AG04449 (cell line): ENCODE measurements at regions not wholly inside any gene's neighbourhood (a gene's known extent, or its start where the extent isn't known, plus 50 kb on each side); places are given as distances from the start of the nearest gene placed in this dataset.

Source experiments
- CTCF ChIA-PET: fragments of 350-600 bp; formaldehyde crosslinking; extraction: SDS; loops from one replicate; lab custom pipeline; 2021; ENCODE audit warnings: antibody characterized with exemption; lab: Yijun Ruan, JAX
- POLR2A ChIA-PET: fragments of 400-600, 350-600 bp; formaldehyde crosslinking; extraction: SDS; loops from one replicate; lab custom pipeline; 2020; ENCODE audit warnings: antibody characterized with exemption, inconsistent platforms; lab: Yijun Ruan, JAX
- DNase-seq: peaks from one replicate; pipeline ENCODE4 v3.0.0-alpha.2; 2010; ENCODE audit warnings: low read depth, low spot score
- H3K4me3 ChIP-seq: 2 replicates; pipeline ENCODE4 v1.5.1; 2011; ENCODE audit warnings: low read depth, mild to moderate bottlenecking, control low read depth, low read length
- CTCF ChIP-seq: IDR thresholded peaks from one replicate; pipeline ENCODE4 v1.5.1; 2011; ENCODE audit warnings: mild to moderate bottlenecking, moderate library complexity, low read length, control low read depth, inconsistent platforms; ENCODE audit not compliant: insufficient read depth; ENCODE audit errors: missing control alignments

GRCh38 chr4:112859456-112860184 is 189.8 kb upstream of the ANK2 start:
- CTCF ChIA-PET = interaction anchor here (0.9 to 1.8 kb wide), 4 partner anchors 43 to 93 kb away, joined by 3 to 7 read pairs (median 4); no protein-coding TSS in a partner anchor
- no peak for DNase-seq

GRCh38 chr4:112860830-112861690 is 188.4 kb upstream of the ANK2 start:
- POLR2A ChIA-PET = no interaction called here
- CTCF ChIA-PET = interaction anchor here (0.7 to 1.8 kb wide), 2 partner anchors 77 to 82 kb away, joined by 3 to 7 read pairs; no protein-coding TSS in a partner anchor
- TF ChIP-seq CTCF = no peak
- H3K4me3 ChIP-seq = no peak overlapping the region
- no peak for DNase-seq

More at GRCh38 chr4:112859456-112860184, 189.8 kb upstream of the ANK2 start:
- POLR2A ChIA-PET = no interaction called here
- H3K4me3 ChIP-seq = no peak overlapping the region
- no peak for TF ChIP-seq CTCF

GRCh38 chr4:112861691-112862674 is 187.5 kb upstream of the ANK2 start:
- DNase-seq = no peak
- POLR2A ChIA-PET = no interaction called here
- no peak for TF ChIP-seq CTCF
- CTCF ChIA-PET = no interaction called here
- H3K4me3 ChIP-seq = no peak overlapping the region

GRCh38 chr4:112865443-112865842 is 184.0 kb upstream of the ANK2 start:
- DNase-seq = no peak
- H3K4me3 ChIP-seq = no peak overlapping the region
- ChIA-PET POLR2A (no interaction called here), CTCF (interaction anchor here (1.4 to 2.0 kb wide), 2 partner anchors 10 to 73 kb away, joined by 4 to 5 read pairs; no protein-coding TSS in a partner anchor)
- no peak for TF ChIP-seq CTCF

- TF ChIP-seq CTCF = no peak
- H3K4me3 ChIP-seq = no peak overlapping the region
- CTCF ChIA-PET = no interaction called here
- POLR2A ChIA-PET = no interaction called here
- no peak for DNase-seq
Observed at GRCh38 chr4:112876316-112876715, 173.1 kb upstream of the ANK2 start.
